ENCODE measurements at regions not wholly inside any gene's neighbourhood (a gene's known extent, or its start where the extent isn't known, plus 50 kb on each side); places are given as distances from the start of the nearest gene placed in this dataset.

- TF ChIP-seq CTCF (IDR thresholded peaks at IDR 0.05) (no peak), POLR2A (IDR thresholded peaks at IDR 0.05) (no peak)
These were observed 239.6 kb upstream of the NREP start for GRCh38 chr5:111996574-111996973.

Measured in esophagus squamous epithelium (tissue), 4 donors.